ENCODE measurements at regions not wholly inside any gene's neighbourhood (a gene's known extent, or its start where the extent isn't known, plus 50 kb on each side); places are given as distances from the start of the nearest gene placed in this dataset.

DNA sequence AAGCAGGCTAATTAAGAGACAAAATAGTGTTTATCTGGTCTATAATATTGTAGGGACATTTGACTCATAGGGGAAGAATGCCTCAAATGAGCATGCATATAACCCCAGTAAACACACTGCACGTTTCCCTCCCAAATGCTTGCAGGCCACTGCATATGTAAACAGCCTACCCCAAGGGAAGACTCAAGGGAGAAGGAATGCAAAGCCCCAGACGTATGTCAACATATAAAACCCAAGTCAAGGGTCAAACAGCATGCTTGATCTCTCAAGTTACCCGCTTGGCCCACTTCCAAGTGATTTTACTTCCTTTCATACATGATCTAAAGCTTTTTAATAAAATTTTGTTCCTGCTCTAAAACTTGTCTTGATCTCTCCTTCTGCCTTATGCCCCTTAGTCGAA lies 1090.0 kb downstream of the OTOL1 start:
- TF ChIP-seq EZH2 (IDR thresholded peaks at IDR 0.05): no peak
- no peak for TF ChIP-seq POLR2AphosphoS5 (IDR thresholded peaks at IDR 0.05; ENCODE audit: low read depth, low read length)
- TF ChIP-seq POLR2A (IDR thresholded peaks at IDR 0.05; ENCODE audit: borderline replicate concordance, extremely low read depth, insufficient read depth, insufficient read length): no peak
- no peak for TF ChIP-seq ZFX (IDR thresholded peaks at IDR 0.05)
- TF ChIP-seq, protein P1, sequence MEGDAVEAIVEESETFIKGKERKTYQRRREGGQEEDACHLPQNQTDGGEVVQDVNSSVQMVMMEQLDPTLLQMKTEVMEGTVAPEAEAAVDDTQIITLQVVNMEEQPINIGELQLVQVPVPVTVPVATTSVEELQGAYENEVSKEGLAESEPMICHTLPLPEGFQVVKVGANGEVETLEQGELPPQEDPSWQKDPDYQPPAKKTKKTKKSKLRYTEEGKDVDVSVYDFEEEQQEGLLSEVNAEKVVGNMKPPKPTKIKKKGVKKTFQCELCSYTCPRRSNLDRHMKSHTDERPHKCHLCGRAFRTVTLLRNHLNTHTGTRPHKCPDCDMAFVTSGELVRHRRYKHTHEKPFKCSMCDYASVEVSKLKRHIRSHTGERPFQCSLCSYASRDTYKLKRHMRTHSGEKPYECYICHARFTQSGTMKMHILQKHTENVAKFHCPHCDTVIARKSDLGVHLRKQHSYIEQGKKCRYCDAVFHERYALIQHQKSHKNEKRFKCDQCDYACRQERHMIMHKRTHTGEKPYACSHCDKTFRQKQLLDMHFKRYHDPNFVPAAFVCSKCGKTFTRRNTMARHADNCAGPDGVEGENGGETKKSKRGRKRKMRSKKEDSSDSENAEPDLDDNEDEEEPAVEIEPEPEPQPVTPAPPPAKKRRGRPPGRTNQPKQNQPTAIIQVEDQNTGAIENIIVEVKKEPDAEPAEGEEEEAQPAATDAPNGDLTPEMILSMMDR (IDR thresholded peaks at IDR 0.05 in 2 of 3, conservative IDR thresholded peaks at IDR 0.05 in 1 of 3; ENCODE audit: borderline replicate concordance in 1 of 3, insufficient read depth in 1 of 3, low read depth in 2 of 3, low read length in 2 of 3): no peak
- TF ChIP-seq, protein P2, sequence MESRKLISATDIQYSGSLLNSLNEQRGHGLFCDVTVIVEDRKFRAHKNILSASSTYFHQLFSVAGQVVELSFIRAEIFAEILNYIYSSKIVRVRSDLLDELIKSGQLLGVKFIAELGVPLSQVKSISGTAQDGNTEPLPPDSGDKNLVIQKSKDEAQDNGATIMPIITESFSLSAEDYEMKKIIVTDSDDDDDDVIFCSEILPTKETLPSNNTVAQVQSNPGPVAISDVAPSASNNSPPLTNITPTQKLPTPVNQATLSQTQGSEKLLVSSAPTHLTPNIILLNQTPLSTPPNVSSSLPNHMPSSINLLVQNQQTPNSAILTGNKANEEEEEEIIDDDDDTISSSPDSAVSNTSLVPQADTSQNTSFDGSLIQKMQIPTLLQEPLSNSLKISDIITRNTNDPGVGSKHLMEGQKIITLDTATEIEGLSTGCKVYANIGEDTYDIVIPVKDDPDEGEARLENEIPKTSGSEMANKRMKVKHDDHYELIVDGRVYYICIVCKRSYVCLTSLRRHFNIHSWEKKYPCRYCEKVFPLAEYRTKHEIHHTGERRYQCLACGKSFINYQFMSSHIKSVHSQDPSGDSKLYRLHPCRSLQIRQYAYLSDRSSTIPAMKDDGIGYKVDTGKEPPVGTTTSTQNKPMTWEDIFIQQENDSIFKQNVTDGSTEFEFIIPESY (IDR thresholded peaks at IDR 0.05; ENCODE audit: extremely low read depth, insufficient replicate concordance, low read length): no peak

Measured in HCT116 (cell line).